Gastroesophageal sphincter (tissue), 3 donors: ENCODE measurements at regions not wholly inside any gene's neighbourhood (a gene's known extent, or its start where the extent isn't known, plus 50 kb on each side); places are given as distances from the start of the nearest gene placed in this dataset.

Experiments used
- EP300 ChIP-seq: sonication (generic); formaldehyde crosslinking; IDR thresholded peaks from one replicate; pipeline ENCODE4 v1.6.1; 2017; ENCODE audit warnings: antibody characterized with exemption, mild to moderate bottlenecking
- POLR2A ChIP-seq, 2 donors: fragments of 450-650 bp; IDR thresholded peaks; one replicate each; pipeline ENCODE4 v1.6.1; 2017; ENCODE audit warnings: antibody characterized with exemption in 2 of 2, mild to moderate bottlenecking in 2 of 2, moderate library complexity in 1 of 2
- POLR2AphosphoS5 ChIP-seq: sonication (generic); formaldehyde crosslinking; IDR thresholded peaks from one replicate; pipeline ENCODE4 v1.6.1; 2017; ENCODE audit warnings: antibody characterized with exemption
- TF ChIP-seq, protein P1 (sequence below), 4 experiments: fragments of 200-600 bp in 2 of 4; fragments of 450-650 bp in 2 of 4; sonication (generic) in 1 of 4; IDR thresholded peaks; one replicate each; pipeline ENCODE4 v1.5.1; 2017 to 2019; ENCODE audit warnings: antibody characterized with exemption in 4 of 4, mild to moderate bottlenecking in 2 of 4, moderate library complexity in 2 of 4

DNA sequence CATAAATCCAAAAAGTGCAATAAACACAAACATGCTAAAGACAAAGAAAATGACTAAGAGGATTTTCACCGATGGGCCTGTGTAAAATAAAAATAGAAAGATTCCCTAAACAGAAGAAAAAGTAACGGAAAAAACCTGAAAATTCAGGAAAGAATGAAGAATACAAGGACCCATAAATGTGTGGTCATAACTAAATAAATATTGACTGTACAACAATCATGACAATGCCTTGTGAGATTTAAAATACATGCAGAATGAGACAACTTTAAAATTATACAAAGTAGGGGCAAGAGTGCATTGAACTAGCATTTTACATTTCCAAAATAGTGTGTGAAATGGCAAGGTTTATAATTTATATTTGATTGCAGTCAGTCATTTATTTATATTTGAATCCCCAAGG lies 409.1 kb upstream of the ANKRD30A start:
- no peak for TF ChIP-seq POLR2AphosphoS5
- TF ChIP-seq, protein P1, sequence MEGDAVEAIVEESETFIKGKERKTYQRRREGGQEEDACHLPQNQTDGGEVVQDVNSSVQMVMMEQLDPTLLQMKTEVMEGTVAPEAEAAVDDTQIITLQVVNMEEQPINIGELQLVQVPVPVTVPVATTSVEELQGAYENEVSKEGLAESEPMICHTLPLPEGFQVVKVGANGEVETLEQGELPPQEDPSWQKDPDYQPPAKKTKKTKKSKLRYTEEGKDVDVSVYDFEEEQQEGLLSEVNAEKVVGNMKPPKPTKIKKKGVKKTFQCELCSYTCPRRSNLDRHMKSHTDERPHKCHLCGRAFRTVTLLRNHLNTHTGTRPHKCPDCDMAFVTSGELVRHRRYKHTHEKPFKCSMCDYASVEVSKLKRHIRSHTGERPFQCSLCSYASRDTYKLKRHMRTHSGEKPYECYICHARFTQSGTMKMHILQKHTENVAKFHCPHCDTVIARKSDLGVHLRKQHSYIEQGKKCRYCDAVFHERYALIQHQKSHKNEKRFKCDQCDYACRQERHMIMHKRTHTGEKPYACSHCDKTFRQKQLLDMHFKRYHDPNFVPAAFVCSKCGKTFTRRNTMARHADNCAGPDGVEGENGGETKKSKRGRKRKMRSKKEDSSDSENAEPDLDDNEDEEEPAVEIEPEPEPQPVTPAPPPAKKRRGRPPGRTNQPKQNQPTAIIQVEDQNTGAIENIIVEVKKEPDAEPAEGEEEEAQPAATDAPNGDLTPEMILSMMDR (IDR thresholded peaks at IDR 0.05): no peak
- no peak for TF ChIP-seq POLR2A (IDR thresholded peaks at IDR 0.05)
- no peak for TF ChIP-seq EP300
